NCI-H446 (cell line): ENCODE measurements at regions not wholly inside any gene's neighbourhood (a gene's known extent, or its start where the extent isn't known, plus 50 kb on each side); places are given as distances from the start of the nearest gene placed in this dataset.

ENCODE experiments used
- DNase-seq, 2 experiments: peaks; one replicate each; lab custom pipeline; 2025; lab: John Stamatoyannopoulos, UW

DNA sequence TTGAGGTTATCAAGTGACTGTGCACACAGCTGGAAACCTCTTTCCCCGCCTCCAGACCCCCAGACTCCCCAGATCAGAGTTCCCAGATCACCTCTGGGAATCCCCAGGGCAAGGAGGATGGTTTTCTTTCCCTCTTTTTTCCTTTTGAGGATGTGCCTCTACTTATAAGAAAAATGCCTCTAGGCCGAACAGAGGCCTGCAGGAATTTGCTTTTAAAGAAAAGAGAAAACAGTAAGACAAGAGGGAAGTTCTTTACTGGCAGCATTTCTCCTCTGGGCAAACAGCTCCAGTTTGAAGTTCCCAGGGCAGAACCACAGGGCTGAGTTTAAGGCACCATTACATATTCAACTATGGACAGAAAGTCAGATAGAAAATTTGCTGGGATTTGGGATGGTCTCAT is 837.9 kb upstream of the LCORL start:
- DNase-seq = no peak

DNA sequence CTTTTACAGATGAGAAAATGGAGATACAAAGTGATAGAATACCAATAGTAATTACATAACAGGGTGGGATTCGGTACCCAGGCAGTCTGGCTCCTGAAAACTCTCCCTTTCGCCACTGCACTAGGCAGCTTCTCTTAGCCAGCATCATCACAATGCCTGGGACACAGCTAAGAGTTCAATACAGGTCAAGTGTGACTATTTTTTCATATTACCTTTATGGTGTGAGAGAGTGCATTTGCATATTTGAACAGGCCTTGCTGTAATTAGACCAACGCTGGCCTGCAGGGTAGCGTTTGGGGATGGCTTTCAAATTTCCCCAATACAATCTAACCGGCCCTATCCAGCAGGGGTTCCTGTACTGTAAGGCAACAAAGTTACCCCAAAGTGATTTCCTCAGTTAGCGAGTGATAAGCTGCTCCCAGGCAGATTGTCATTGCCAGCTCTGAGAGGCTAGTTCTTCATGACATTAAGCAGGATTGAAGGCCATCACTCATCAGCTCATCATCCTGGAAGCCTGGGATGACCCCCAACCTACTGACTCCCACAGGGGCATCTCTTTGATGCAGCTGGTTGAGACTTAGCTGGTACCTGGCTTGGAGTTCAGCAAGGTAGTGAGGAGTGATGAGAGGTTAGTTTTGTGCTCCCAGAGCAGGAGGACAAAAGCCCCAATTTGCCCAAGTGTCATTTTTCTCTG is 836.8 kb upstream of the LCORL start:
- no peak for DNase-seq

DNA sequence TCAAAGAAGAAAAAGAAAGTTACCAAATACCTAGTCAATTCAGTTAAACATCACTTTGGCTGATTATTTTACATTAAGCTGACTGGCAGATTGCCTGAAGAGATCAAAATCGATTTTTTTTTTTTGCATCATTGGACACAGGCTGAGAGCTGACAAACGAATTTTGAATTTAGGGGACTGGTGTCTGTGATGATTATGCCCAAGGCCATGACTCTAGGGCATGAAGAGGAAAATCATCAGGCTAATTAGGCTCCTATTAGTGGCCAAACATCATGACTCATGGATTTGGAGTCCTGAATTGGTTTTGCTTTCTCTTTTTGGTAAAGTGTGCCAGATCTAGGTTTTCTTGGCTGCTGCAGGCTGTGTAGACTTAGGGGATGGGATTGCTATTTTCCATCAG is 829.3 kb upstream of the LCORL start:
- peak; percentile 2 to 51 for DNase-seq

DNA sequence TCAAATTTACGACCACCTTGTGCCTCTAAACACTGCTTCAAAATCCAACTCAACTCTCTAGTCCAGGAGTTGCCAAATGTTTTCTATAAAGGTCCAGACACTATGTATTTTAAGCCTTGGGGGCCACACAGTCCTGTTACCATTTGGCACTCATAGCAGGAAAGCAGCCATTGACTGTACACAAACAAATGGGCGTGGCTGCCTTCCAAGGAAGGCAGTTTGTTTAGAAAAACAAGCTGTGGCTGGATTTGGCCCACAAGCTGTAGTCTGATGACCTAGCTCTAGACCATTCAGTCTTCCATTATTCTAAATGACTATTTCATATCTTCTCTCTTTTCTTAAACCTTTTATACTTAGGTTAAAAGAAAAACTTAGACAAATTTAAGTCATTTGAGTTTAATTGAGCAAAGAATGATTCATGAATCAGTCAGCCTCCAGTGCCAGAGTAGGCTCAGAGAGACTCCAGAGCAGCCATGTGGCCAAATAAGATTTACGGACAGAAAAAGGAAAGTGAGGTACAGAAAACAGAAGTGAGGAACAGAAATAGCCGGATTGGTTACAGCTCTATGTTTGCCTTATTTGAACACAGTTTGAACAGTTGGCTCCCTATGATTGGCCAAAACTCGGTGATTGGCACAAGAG is 825.8 kb upstream of the LCORL start:
- peak; percentile 27 to 57 for DNase-seq

DNA sequence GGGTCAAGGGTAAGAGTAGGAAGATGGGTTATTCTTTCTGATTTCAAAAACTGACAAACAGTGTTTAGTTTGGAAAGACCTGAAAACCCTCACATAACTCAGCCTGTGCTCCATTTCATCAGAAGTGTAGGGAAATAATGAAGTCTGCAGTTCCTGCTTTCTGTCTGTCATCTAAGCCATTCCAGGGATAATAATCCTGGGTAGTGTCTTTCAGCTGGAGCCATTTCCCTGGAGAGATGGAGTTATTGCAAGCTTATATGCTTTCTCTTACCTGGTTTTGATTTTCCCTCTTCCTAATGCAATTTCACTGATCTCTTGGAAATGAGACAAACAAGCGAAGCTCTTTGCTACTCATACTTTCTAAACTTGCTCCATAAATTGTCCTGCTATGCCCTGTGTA is 824.8 kb upstream of the LCORL start:
- peak in 1 of 2 experiments; percentile 1 for DNase-seq

DNA sequence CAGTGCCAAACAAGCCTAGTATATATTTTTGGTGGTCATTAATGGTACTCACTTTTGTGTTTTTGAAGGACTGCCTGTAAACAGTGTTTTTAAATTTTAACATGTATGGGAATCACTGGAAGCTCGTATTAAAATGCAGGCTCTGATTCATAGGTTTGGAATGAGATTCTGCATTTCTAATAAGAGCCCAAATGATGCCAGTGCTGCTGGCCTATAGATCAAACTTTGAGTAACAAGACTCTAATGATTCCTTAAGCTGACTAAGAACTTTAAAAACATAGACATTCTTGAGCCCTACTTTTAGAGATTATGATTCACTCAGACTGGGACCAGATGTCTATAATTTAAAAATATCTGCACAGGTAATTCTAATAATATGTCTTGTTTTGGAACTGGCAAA is 823.2 kb upstream of the LCORL start:
- DNase-seq = no peak

DNA sequence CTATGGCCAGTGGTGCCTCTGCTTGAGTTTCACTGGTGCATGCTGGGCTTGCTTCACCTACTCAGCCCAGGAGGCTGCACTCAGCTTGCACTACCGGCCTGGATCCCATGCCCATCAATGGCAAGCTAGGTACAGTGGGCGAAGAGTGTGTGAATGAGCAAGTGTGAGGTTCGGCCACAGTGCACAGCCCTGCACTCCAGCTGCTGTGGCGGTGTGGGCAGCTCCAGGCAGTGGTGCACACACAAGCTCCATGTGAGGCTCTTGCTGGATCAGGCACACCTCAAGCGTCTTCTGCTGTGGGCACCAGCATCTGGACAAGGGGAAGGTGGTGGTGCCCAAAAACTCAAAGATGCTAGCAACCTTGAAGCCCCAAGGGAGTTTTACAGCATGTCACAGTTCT is 820.9 kb upstream of the LCORL start:
- DNase-seq = no peak

DNA sequence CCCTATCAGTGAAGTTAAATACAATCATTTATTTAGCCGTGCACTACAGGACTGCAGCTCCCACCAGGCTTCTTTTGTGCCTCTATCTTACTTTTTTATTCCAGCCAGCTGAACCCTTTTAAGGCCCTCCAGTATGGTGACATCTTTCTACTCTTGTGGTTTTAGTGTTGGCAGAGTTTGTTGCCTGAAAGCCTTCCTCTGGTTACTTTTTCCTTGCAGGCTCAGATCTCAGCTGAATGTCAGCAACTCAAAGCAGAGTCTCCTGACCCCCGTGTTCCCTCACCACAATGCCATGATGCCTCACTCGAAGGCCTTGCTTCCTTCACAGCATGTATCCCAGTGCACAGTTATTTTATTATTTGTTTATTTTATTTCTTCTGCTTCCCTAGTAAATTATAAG is 818.9 kb upstream of the LCORL start:
- no peak for DNase-seq

DNA sequence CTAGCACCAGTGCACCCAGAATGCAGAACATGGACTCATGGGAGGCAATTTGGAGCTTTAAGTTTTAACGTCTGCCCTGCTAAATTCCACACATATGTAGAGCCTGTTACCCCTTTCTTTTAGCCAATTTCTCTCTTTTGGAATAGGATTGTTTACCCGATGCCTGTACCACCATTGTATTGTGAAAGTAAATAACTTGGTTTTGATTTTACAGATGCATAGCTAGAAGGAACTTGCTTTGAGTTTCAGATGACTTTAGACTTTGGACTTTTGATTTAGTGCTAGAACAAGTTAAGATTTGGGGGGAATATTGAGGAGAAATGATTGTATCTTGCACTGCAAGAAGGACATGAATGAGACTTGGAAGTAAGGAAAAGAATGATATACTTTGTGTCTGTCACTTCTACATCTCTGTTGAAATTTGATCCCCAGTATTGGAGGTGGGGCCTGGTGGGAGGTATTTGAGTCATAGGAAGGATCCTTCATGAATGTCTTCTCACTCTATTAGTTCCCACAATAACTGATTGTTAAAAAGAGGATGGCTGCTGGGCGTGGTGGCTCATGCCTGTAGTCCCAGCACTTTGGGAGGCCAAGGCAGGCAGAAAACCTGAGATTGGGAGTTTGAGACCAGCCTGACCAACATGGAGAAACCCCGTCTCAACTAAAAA is 794.8 kb upstream of the LCORL start:
- no peak for DNase-seq

DNA sequence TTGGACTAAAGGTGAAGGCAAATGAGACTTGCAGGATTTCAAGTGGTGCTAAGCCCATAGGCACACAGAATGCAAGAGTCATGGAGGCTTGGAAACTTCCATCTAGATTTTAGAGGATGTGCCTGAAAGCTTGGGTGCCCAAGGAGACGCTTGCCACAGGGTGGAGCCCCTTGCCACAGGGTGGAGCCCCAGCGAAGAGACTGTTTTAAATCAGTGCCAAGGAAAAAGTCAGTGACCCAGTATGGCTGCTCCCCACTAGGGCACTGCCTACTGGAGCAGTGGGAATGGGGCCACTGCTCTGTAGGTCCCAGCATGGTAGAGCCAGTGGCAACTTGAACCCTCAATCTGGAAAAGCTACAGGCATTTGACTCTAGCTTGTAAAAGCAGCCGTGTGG is 794.2 kb upstream of the LCORL start:
- peak in 1 of 2 experiments; percentile 3 for DNase-seq

DNA sequence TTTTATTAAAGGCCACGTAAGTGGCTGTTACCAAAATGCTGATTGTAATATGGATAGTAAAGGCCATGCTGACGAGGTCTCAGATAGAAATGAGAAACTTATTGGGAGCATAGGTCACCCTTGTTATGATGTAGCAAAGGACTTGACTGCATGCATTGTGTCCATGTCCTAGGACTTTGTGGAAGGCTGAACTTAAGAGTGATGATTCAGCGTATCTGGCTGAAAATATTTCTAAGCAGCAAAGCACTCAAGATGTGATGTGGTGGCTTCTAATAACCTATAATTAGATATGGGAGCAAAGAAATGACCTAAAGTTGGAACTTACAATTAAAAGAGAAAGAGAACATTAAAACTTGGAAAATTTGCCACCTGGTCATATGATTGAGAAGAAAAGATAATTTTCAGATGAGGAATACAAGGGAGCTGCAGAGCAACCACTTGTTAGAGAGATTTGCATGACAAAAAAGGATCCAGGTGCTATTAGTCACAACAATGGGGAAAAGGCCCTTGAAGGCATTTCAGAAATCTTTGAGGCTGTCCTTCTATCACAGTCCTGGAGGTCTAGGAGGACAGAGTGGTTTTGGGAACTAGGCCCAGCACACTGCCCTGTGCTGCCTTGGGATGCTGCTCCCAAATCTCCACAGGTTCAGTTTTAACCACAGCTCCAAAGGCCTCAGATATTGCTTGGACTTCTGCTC is 793.7 kb upstream of the LCORL start:
- DNase-seq = no peak

DNA sequence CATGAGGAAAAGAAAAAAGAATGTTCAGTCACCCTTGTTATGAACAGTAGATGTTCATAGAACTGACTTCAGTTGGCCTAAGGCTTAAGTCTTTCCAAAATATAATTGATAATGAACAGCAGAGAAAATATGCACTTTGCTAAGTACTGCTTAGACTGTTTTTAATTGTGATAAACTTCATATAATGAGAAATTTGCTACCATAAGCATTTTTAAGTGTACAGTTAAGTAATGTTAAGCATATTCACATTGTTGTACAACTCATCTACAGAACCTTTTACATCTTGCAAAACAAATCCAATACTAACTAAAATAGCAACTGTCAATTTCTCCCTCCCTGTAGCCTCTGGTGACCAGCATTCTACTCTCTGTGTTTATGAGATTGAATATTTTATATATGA is 792.2 kb upstream of the LCORL start:
- no peak for DNase-seq

DNA sequence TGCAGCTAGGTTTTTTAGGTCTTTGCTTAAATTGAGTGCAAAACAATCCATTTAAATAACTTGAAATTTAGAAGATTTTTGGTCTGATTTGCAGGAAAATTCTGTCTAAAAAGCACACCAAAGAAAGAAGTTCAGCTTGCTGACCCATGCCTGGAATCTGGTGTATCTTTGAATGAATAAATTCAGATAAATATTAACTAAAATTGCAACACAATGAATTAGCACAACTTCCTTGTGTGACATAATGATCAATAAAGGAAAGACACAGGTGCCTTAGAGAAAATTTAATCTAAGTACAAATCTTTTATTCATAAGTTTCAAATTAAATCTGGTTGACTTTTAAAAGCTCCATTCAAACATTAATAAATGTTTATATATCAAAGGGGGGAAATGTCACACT is 791.5 kb upstream of the LCORL start:
- no peak for DNase-seq

DNA sequence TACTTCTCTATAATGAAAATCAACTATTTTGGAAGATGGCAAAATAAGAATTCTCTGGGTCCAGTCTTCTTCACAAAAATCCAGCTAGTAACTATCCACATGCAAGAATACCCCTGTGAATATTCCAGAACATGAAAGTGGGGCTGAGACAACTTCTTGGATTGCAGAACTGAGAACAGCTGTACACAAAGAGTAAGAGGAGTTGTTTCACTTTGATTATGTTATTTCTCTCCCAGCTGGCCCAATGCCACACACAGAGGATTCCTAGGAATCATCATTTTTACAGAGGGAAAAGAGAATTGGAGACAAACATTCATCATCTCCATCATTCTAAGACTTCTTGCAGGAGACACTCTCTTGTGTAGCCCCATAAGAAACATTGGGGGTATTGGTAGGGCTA is 782.2 kb upstream of the LCORL start:
- no peak for DNase-seq

DNA sequence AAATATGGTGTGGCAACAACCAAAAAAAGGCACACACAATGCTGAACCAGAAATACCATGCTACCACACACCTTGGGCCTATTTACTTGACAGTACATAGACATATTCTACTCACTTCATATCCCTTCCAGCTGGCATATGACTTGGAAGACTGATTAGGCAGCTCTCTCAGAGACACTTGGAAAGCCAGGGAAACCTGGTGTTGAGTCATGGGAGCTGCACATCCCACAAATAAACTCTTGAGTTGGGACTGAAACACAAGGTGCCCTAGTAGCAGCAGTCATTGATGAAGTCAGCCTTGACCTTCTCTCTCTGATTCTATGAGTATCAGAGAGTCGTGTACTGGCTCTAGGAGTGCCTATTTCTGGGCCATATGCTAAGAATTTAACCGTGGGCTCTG is 776.6 kb upstream of the LCORL start:
- peak in 1 of 2 experiments; percentile 1 for DNase-seq

DNA sequence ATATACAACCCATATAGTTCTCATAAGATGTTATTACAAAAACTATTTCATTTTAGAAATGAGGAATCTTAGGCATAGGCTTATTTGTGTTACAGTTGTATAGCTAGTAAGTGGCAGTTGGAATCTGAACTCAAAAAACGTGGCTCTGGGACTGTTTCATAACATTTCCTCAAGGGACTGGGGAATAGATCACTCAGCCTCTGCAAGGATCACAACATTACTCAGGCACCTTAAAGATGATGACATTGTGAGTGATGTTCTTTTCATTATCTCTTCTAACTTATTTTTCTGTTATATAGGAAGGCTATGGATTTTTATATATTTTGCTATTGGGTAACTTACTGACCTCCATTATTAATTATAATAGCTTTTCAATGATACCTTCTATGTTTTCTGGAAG is 774.2 kb upstream of the LCORL start:
- DNase-seq = no peak

DNA sequence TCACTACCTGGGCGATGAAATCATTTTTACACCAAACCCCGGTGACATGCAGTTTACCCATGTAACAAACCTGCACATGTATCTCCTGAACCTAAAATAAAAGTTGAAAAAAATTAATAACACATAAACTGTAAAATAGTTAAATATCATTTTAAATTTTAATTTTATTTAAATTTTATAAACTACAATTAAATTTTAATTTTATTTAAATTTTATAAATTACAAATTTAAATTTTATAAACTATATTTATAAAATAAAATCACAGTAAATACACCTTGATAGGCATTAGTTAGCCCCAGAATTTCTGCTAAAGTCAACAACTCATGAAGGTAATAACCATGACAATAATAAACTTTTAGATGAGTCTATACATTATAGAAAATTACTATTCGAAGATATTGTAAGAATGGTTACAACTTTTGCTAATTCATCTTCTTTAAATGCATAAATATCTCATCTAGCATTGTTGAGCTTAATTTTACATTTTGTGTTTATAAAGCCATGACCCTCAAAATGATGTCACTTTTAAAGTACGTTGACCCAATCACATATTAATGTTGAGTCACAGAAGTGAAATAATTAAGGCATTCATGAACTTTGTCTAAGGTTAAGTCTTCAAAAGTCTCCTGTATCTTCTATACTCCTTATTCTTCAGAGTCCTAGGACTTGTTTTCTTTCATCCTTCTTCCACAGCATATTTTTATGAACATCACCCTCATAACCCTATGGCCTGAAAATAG is 755.8 kb upstream of the LCORL start:
- DNase-seq = no peak

DNA sequence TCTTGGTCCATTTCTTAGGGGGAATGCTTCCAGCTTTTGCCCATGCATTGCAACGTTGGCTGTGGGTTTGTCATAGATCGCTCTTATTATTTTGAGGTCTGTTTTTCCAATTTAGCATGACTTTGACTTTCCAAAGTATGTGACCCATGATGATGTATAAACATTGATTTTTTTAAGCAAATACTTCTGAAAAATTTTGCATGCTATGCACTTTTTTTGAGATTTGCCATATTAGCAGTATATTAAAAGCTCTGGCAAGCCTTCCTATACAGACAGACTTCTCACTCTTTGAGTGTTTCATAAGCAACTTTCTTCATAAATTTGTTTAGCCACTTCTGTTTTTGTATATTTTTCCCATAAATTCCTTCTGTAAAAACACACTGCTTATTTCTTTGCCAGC is 746.4 kb upstream of the LCORL start:
- DNase-seq = no peak

DNA sequence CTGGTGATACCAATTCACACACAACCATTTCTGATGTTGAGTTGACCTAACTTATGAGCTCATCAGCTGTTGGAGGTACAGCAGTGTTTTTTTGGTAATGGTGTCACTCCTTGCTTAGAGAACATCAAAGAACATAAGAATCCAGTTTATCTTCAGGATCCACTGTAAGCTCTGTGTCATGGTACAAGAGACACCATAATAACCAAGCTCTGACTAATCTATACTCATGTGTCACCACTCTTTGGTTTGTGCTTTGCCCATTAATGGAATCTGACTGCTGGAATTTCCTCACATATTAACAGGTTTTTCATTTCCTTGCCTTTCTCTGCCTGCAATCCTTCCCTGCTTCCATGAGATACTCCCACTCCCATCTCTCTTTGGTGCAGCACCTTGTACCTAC is 735.1 kb upstream of the LCORL start:
- no peak for DNase-seq

DNA sequence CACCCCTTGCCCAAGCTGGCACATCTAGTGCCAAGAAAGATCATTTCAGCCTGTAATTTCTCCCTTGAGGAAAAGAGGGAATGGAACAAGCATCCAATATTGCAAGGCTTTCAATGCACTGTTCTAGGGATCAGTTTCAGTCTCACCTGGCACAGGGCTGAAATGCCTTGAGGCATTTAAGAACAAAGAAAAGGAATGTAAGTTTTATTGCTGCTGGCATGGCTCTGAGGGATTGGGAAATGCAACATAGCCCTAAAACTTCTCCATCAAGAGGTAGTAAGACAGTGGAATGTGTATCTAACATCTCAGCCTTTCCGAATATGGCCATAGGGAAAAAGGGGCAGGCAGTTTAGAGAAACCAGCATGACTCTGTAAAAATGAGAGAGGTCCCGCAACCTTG is 732.6 kb upstream of the LCORL start:
- no peak for DNase-seq

DNA sequence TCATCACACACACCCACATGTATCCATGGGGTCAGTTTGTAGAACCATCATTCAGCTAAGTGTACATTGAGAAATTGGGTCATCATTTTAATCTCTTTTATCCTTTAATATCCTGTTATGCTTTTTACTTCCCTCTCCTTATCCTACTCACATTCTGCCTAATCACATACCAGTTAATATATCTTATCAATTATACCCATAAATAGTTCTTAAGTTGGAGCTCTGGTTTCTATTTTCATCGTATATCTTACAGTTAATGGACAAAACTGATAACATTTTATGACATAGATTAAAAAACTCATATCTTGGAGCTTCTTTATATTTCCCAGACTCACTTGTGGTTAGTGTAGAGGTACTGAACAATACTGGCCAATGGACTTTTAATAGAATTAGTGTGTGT is 729.5 kb upstream of the LCORL start:
- DNase-seq = no peak

DNA sequence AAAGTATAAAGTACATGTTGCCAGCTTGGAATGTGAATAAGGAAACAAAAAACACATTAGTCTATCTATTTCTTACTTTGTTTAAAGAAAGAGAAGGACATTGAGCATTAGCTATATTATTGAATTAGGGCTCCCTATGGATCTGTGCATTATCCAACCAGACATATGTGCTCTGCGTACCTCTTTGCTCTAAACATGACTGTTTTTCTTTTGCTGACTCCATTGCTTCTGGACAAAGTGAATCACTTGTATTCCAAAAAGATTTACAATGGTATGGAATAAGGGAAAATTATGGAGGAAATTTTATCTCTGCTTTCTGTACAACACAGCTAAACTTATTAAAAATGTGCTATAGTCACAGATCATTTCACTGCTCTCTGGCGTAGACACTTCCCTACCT is 727.8 kb upstream of the LCORL start:
- no peak for DNase-seq
